Stromal cell of bone marrow (primary cell): ENCODE measurements at regions not wholly inside any gene's neighbourhood (a gene's known extent, or its start where the extent isn't known, plus 50 kb on each side); places are given as distances from the start of the nearest gene placed in this dataset.

Experiments
- DNase-seq: peaks from one replicate; pipeline ENCODE4 v3.0.0-alpha.2; 2012; ENCODE audit warnings: low read depth

- no peak for DNase-seq
These were observed 624.2 kb downstream of the ACTR3B start for GRCh38 chr7:153383781-153384180.

- DNase-seq = no peak
These were observed 626.0 kb downstream of the ACTR3B start for GRCh38 chr7:153385502-153385901.

GRCh38 chr7:153386556-153386955 lies 627.0 kb downstream of the ACTR3B start:
- no peak for DNase-seq

GRCh38 chr7:153388611-153389010 lies 629.1 kb downstream of the ACTR3B start:
- no peak for DNase-seq

- no peak for DNase-seq
These were observed 629.7 kb downstream of the ACTR3B start for GRCh38 chr7:153389261-153389660.

- DNase-seq = no peak
These were observed 631.4 kb downstream of the ACTR3B start for GRCh38 chr7:153390955-153391354.

GRCh38 chr7:153392726-153393125 lies 633.2 kb downstream of the ACTR3B start:
- DNase-seq = no peak

- no peak for DNase-seq
These were observed 634.1 kb downstream of the ACTR3B start for GRCh38 chr7:153393666-153394065.

- no peak for DNase-seq
These were observed 636.9 kb downstream of the ACTR3B start for GRCh38 chr7:153396475-153396874.

GRCh38 chr7:153397459-153397858 lies 637.9 kb downstream of the ACTR3B start:
- no peak for DNase-seq

- DNase-seq = no peak
These were observed 638.4 kb downstream of the ACTR3B start for GRCh38 chr7:153397906-153398305.

- no peak for DNase-seq
These were observed 638.8 kb downstream of the ACTR3B start for GRCh38 chr7:153398370-153398769.

GRCh38 chr7:153398789-153399553 lies 639.4 kb downstream of the ACTR3B start:
- DNase-seq = no peak

- no peak for DNase-seq
These were observed 640.0 kb downstream of the ACTR3B start for GRCh38 chr7:153399554-153399940.

GRCh38 chr7:153400735-153401593 lies 641.4 kb downstream of the ACTR3B start:
- DNase-seq = no peak

GRCh38 chr7:153401795-153402720 lies 642.5 kb downstream of the ACTR3B start:
- no peak for DNase-seq

GRCh38 chr7:153402721-153403541 lies 643.4 kb downstream of the ACTR3B start:
- DNase-seq = no peak

GRCh38 chr7:153404124-153404523 lies 644.6 kb downstream of the ACTR3B start:
- no peak for DNase-seq

GRCh38 chr7:153404781-153405279 lies 645.3 kb downstream of the ACTR3B start:
- no peak for DNase-seq

GRCh38 chr7:153405704-153406485 lies 646.3 kb upstream of the DPP6 start:
- no peak for DNase-seq
